Choroid plexus epithelial cell (primary cell): ENCODE measurements at regions not wholly inside any gene's neighbourhood (a gene's known extent, or its start where the extent isn't known, plus 50 kb on each side); places are given as distances from the start of the nearest gene placed in this dataset.

Source experiments
- DNase-seq: peaks from one replicate; pipeline ENCODE4 v3.0.0-alpha.2; 2010; ENCODE audit warnings: low read depth
- H3K4me3 ChIP-seq: 2 replicates; pipeline ENCODE4 v1.5.1; 2011; ENCODE audit warnings: low read depth, mild to moderate bottlenecking, control low read depth, low read length, moderate library complexity
- CTCF ChIP-seq: conservative IDR thresholded peaks from 2 replicates; pipeline ENCODE4 v1.5.1; 2011; ENCODE audit warnings: low read depth, mild to moderate bottlenecking, control low read depth, inconsistent platforms, low read length, moderate library complexity

GRCh38 chr10:62723375-62723774, 81.1 kb upstream of the ADO start:
- no peak for TF ChIP-seq CTCF
- no peak overlapping the region for H3K4me3 ChIP-seq
- DNase-seq, result no peak

GRCh38 chr10:62724465-62724864, 80.1 kb upstream of the ADO start:
- DNase-seq, result no peak
- H3K4me3 ChIP-seq, result no peak overlapping the region
- TF ChIP-seq CTCF, result no peak

GRCh38 chr10:62726142-62726541, 78.4 kb upstream of the ADO start:
- H3K4me3 ChIP-seq, result no peak overlapping the region
- TF ChIP-seq CTCF, result no peak
- DNase-seq, result no peak

GRCh38 chr10:62726638-62727037, 77.9 kb upstream of the ADO start:
- H3K4me3 ChIP-seq, result no peak overlapping the region
- no peak for TF ChIP-seq CTCF
- no peak for DNase-seq

GRCh38 chr10:62727934-62728333, 76.6 kb upstream of the ADO start:
- H3K4me3 ChIP-seq, result no peak overlapping the region
- TF ChIP-seq CTCF, result no peak
- no peak for DNase-seq

GRCh38 chr10:62728479-62728878, 76.0 kb upstream of the ADO start:
- no peak overlapping the region for H3K4me3 ChIP-seq
- TF ChIP-seq CTCF, result no peak
- DNase-seq, result no peak

- H3K4me3 ChIP-seq, result no peak overlapping the region
- TF ChIP-seq CTCF, result no peak
- peak; percentile 47 for DNase-seq
Observed at GRCh38 chr10:62732841-62733653, 71.5 kb upstream of the ADO start.
